ENCODE measurements at regions not wholly inside any gene's neighbourhood (a gene's known extent, or its start where the extent isn't known, plus 50 kb on each side); places are given as distances from the start of the nearest gene placed in this dataset.

GRCh38 chr5:108528655-108529054 is 146.8 kb upstream of the FBXL17 start:
- Histone ChIP-seq H3K4me2 (no peak overlapping the region), H3K9me2 (ENCODE audit: insufficient read depth) (peaks cover 22% of the 10 kb centered on the region), H3K27ac (ENCODE audit: low read depth) (no peak overlapping the region), H3K4me1 (ENCODE audit: insufficient read depth) (0 out of 2 replicates have a peak, but pooled peaks cover 6% of the 10 kb centered on the region), H3K79me2 (replicated peaks; ENCODE audit: insufficient read depth) (no peaks in the 10 kb centered on the region), H4K20me1 (replicated peaks; ENCODE audit: insufficient read depth) (no peaks in the 10 kb centered on the region), H3K27me3 (ENCODE audit: insufficient read depth) (no peaks in the 10 kb centered on the region), H3K4me3 (no peak overlapping the region), H2AFZ (no peak overlapping the region), H3K36me3 (ENCODE audit: insufficient read depth) (0 out of 2 replicates have a peak, but pooled peaks cover 6% of the 10 kb centered on the region), H3F3A (replicated peaks; ENCODE audit: low read depth) (no peaks in the 10 kb centered on the region)
- Mint-ChIP-seq H3K9me3 (peaks cover 52% of the 10 kb centered on the region), H3K4me1 (peaks cover 12% of the 10 kb centered on the region), H3K27me3 (ENCODE audit: insufficient read depth, low read depth, poor library complexity) (peaks cover 2% of the 10 kb centered on the region), H3K27ac (no peak overlapping the region), H3K4me3 (no peak overlapping the region), H3K36me3 (ENCODE audit: low read depth) (peaks cover 59% of the 10 kb centered on the region)
- ATAC-seq = no peak
- DNase-seq (ENCODE audit: low spot score) = no peak
- no peak for TF ChIP-seq POLR2AphosphoS5 (IDR thresholded peaks at IDR 0.05; ENCODE audit: low read depth)
- no peak for TF ChIP-seq ZNF114 (CRISPR knock-in tag; IDR thresholded peaks at IDR 0.05)
- TF ChIP-seq ZNF462 (CRISPR knock-in tag; IDR thresholded peaks at IDR 0.05) = no peak
- TF ChIP-seq REST (IDR thresholded peaks at IDR 0.05; ENCODE audit: unreplicated experiment) = no peak
- TF ChIP-seq CTCF (conservative IDR thresholded peaks at IDR 0.05; ENCODE audit: low read depth in 2 of 2) = no peak
- no peak for TF ChIP-seq EZH2 (IDR thresholded peaks at IDR 0.05; ENCODE audit: low read depth, unreplicated experiment)
- no peak for TF ChIP-seq JUNB (IDR thresholded peaks at IDR 0.05; ENCODE audit: unreplicated experiment)
- no peak for TF ChIP-seq STAT1 (IDR thresholded peaks at IDR 0.05; ENCODE audit: unreplicated experiment)
- TF ChIP-seq CREB1 (CRISPR knock-in tag; IDR thresholded peaks at IDR 0.05; ENCODE audit: low read depth) = no peak
- no peak for TF ChIP-seq EZH2phosphoT487 (IDR thresholded peaks at IDR 0.05; ENCODE audit: unreplicated experiment)
- TF ChIP-seq NANOG (IDR thresholded peaks at IDR 0.05; ENCODE audit: borderline replicate concordance) = no peak
- no peak for TF ChIP-seq ZNF331 (CRISPR knock-in tag; IDR thresholded peaks at IDR 0.05; ENCODE audit: low read depth)
- no peak for TF ChIP-seq ETS1 (IDR thresholded peaks at IDR 0.05)

All from GM23338 (cell line).